ENCODE measurements at regions not wholly inside any gene's neighbourhood (a gene's known extent, or its start where the extent isn't known, plus 50 kb on each side); places are given as distances from the start of the nearest gene placed in this dataset.

GRCh38 chr9:78932849-78933627 lies 636.1 kb downstream of the PSAT1 start:
- no peak for TF ChIP-seq CTCF (conservative IDR thresholded peaks at IDR 0.05; ENCODE audit: low read length)
- TF ChIP-seq EZH2phosphoT487 (IDR thresholded peaks at IDR 0.05; ENCODE audit: borderline replicate concordance) = no peak
